ENCODE measurements at regions not wholly inside any gene's neighbourhood (a gene's known extent, or its start where the extent isn't known, plus 50 kb on each side); places are given as distances from the start of the nearest gene placed in this dataset.

DNA sequence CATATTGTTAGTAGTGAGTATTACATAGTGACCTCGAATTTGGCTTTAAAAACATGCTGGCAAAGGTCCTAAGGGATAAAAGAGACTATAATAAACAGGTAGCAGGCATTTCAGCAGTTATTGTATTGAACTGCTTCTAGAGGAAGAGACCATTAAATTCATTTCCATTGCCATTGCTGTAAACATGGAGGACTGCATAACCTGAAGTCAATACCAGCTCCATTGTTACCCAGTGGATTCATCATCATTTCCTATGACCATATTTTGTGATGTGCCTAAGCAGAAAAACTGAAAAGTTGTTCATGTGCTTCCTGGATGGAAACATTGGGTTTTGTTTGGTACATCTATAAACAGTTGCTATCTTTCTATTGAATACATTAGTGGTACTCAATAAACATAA is 482.5 kb upstream of the UBE2E2 start:
- TF ChIP-seq, protein P1, sequence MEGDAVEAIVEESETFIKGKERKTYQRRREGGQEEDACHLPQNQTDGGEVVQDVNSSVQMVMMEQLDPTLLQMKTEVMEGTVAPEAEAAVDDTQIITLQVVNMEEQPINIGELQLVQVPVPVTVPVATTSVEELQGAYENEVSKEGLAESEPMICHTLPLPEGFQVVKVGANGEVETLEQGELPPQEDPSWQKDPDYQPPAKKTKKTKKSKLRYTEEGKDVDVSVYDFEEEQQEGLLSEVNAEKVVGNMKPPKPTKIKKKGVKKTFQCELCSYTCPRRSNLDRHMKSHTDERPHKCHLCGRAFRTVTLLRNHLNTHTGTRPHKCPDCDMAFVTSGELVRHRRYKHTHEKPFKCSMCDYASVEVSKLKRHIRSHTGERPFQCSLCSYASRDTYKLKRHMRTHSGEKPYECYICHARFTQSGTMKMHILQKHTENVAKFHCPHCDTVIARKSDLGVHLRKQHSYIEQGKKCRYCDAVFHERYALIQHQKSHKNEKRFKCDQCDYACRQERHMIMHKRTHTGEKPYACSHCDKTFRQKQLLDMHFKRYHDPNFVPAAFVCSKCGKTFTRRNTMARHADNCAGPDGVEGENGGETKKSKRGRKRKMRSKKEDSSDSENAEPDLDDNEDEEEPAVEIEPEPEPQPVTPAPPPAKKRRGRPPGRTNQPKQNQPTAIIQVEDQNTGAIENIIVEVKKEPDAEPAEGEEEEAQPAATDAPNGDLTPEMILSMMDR (IDR thresholded peaks at IDR 0.05) = no peak
- no peak for TF ChIP-seq POLR2A (IDR thresholded peaks at IDR 0.05)
